ENCODE measurements at regions not wholly inside any gene's neighbourhood (a gene's known extent, or its start where the extent isn't known, plus 50 kb on each side); places are given as distances from the start of the nearest gene placed in this dataset.
"Not testable (repeated sequence)": the region's sequence is repeated elsewhere in the genome, so short reads cannot be mapped to it uniquely, and the experiment has no call there.

- DNase-seq: no peak
Observed at GRCh38 chrX:73940893-73941470, 88.5 kb upstream of the XIST start.

GRCh38 chrX:73937843-73938242, 85.3 kb upstream of the XIST start:
- DNase-seq: not testable (repeated sequence)

GRCh38 chrX:73932522-73932921, 80.0 kb upstream of the XIST start:
- DNase-seq: no peak

GRCh38 chrX:73930300-73930699, 77.8 kb upstream of the XIST start:
- no peak for DNase-seq

- no peak for DNase-seq
Observed at GRCh38 chrX:73922856-73923455, 70.4 kb upstream of the XIST start.

GRCh38 chrX:73916931-73917667, 64.6 kb upstream of the XIST start:
- no peak for DNase-seq

- DNase-seq: no peak
Observed at GRCh38 chrX:73916489-73916888, 64.0 kb upstream of the XIST start.

- not testable (repeated sequence) for DNase-seq
Observed at GRCh38 chrX:73914792-73915191, 62.3 kb upstream of the XIST start.

- no peak for DNase-seq
Observed at GRCh38 chrX:73913580-73913979, 61.1 kb upstream of the XIST start.

- not testable (repeated sequence) for DNase-seq
Observed at GRCh38 chrX:73911946-73912345, 59.4 kb upstream of the XIST start.

- DNase-seq: not testable (repeated sequence)
Observed at GRCh38 chrX:73905749-73906374, 53.3 kb upstream of the XIST start.

- no peak for DNase-seq
Observed at GRCh38 chrX:73903941-73904340, 51.4 kb upstream of the XIST start.

All from NCI-H187 (cell line).